ES-I3 (cell line): ENCODE measurements at regions not wholly inside any gene's neighbourhood (a gene's known extent, or its start where the extent isn't known, plus 50 kb on each side); places are given as distances from the start of the nearest gene placed in this dataset.

Experiments
- H3K36me3 ChIP-seq: 2 replicates; pipeline ENCODE4 v1.6.1; 2013; ENCODE audit warnings: mild to moderate bottlenecking, low read length, control low read depth, moderate library complexity; ENCODE audit not compliant: insufficient read depth
- H3K4me1 ChIP-seq: 2 replicates; pipeline ENCODE4 v1.6.1; 2013; ENCODE audit warnings: mild to moderate bottlenecking, control low read depth, low read length; ENCODE audit not compliant: insufficient read depth
- H3K9ac ChIP-seq: 2 replicates; pipeline ENCODE4 v1.6.1; 2013; ENCODE audit warnings: low read depth, mild to moderate bottlenecking, low read length, moderate library complexity
- H3K9me3 ChIP-seq: 2 replicates; pipeline ENCODE4 v1.6.1; 2013; ENCODE audit warnings: mild to moderate bottlenecking, low read length, moderate library complexity; ENCODE audit not compliant: control insufficient read depth, insufficient read depth

- Histone ChIP-seq H3K9me3 (no peaks in the 10 kb centered on the region), H3K4me1 (no peaks in the 10 kb centered on the region), H3K36me3 (no peaks in the 10 kb centered on the region)
Measured at GRCh38 chr13:33452873-33453517, 167.4 kb upstream of the STARD13 start.

GRCh38 chr13:33453936-33454335 is 168.4 kb upstream of the STARD13 start:
- no peak overlapping the region for H3K9ac ChIP-seq
- H3K36me3 ChIP-seq = no peaks in the 10 kb centered on the region
- H3K9me3 ChIP-seq = no peaks in the 10 kb centered on the region
- no peaks in the 10 kb centered on the region for H3K4me1 ChIP-seq

More at GRCh38 chr13:33452873-33453517, 167.4 kb upstream of the STARD13 start:
- no peak overlapping the region for H3K9ac ChIP-seq

- Histone ChIP-seq H3K9me3 (0 out of 2 replicates have a peak, but pooled peaks cover 3% of the 10 kb centered on the region), H3K36me3 (no peaks in the 10 kb centered on the region), H3K9ac (no peak overlapping the region), H3K4me1 (no peaks in the 10 kb centered on the region)
Measured at GRCh38 chr13:33454844-33455705, 169.5 kb upstream of the STARD13 start.

- H3K9ac ChIP-seq = no peak overlapping the region
- 0 out of 2 replicates have a peak, but pooled peaks cover 7% of the 10 kb centered on the region for H3K9me3 ChIP-seq
Measured at GRCh38 chr13:33459702-33460101, 174.1 kb upstream of the STARD13 start.

GRCh38 chr13:33462109-33462508 is 176.6 kb upstream of the STARD13 start:
- H3K4me1 ChIP-seq = no peaks in the 10 kb centered on the region
- no peaks in the 10 kb centered on the region for H3K36me3 ChIP-seq
- H3K9ac ChIP-seq = no peak overlapping the region

More at GRCh38 chr13:33459702-33460101, 174.1 kb upstream of the STARD13 start:
- Histone ChIP-seq H3K36me3 (no peaks in the 10 kb centered on the region), H3K4me1 (no peaks in the 10 kb centered on the region)

GRCh38 chr13:33464345-33464744 is 178.8 kb upstream of the STARD13 start:
- 0 out of 2 replicates have a peak, but pooled peaks cover 7% of the 10 kb centered on the region for H3K9me3 ChIP-seq
- no peaks in the 10 kb centered on the region for H3K36me3 ChIP-seq
- H3K4me1 ChIP-seq = no peaks in the 10 kb centered on the region

More at GRCh38 chr13:33462109-33462508, 176.6 kb upstream of the STARD13 start:
- H3K9me3 ChIP-seq = 0 out of 2 replicates have a peak, but pooled peaks cover 7% of the 10 kb centered on the region

GRCh38 chr13:33466262-33466661 is 180.7 kb upstream of the STARD13 start:
- Histone ChIP-seq H3K36me3 (no peaks in the 10 kb centered on the region), H3K4me1 (no peaks in the 10 kb centered on the region), H3K9ac (no peak overlapping the region), H3K9me3 (no peaks in the 10 kb centered on the region)

More at GRCh38 chr13:33464345-33464744, 178.8 kb upstream of the STARD13 start:
- H3K9ac ChIP-seq = no peak overlapping the region

GRCh38 chr13:33467556-33467955 is 182.0 kb upstream of the STARD13 start:
- H3K9me3 ChIP-seq = no peaks in the 10 kb centered on the region
- H3K9ac ChIP-seq = no peak overlapping the region
- no peaks in the 10 kb centered on the region for H3K4me1 ChIP-seq
- no peaks in the 10 kb centered on the region for H3K36me3 ChIP-seq

- Histone ChIP-seq H3K9ac (no peak overlapping the region), H3K36me3 (no peaks in the 10 kb centered on the region), H3K9me3 (no peaks in the 10 kb centered on the region), H3K4me1 (no peaks in the 10 kb centered on the region)
Measured at GRCh38 chr13:33471204-33471603, 185.6 kb upstream of the STARD13 start.

- no peak overlapping the region for H3K9ac ChIP-seq
Measured at GRCh38 chr13:33472446-33472845, 186.9 kb upstream of the STARD13 start.

GRCh38 chr13:33479105-33479504 is 193.6 kb upstream of the STARD13 start:
- H3K9me3 ChIP-seq = peaks cover 11% of the 10 kb centered on the region
- no peak overlapping the region for H3K9ac ChIP-seq
- no peaks in the 10 kb centered on the region for H3K36me3 ChIP-seq
- H3K4me1 ChIP-seq = no peaks in the 10 kb centered on the region

More at GRCh38 chr13:33472446-33472845, 186.9 kb upstream of the STARD13 start:
- Histone ChIP-seq H3K4me1 (no peaks in the 10 kb centered on the region), H3K36me3 (no peaks in the 10 kb centered on the region), H3K9me3 (0 out of 2 replicates have a peak, but pooled peaks cover 3% of the 10 kb centered on the region)

- Histone ChIP-seq H3K36me3 (no peaks in the 10 kb centered on the region), H3K9me3 (peaks cover 13% of the 10 kb centered on the region)
Measured at GRCh38 chr13:33480561-33480960, 195.0 kb upstream of the STARD13 start.

GRCh38 chr13:33483471-33483870 is 197.9 kb upstream of the STARD13 start:
- H3K36me3 ChIP-seq = no peaks in the 10 kb centered on the region
- H3K9ac ChIP-seq = no peak overlapping the region
- H3K4me1 ChIP-seq = no peaks in the 10 kb centered on the region
- H3K9me3 ChIP-seq = 0 out of 2 replicates have a peak, but pooled peaks cover 2% of the 10 kb centered on the region

More at GRCh38 chr13:33480561-33480960, 195.0 kb upstream of the STARD13 start:
- Histone ChIP-seq H3K9ac (no peak overlapping the region), H3K4me1 (no peaks in the 10 kb centered on the region)

GRCh38 chr13:33485247-33485646 is 199.7 kb upstream of the STARD13 start:
- H3K36me3 ChIP-seq = no peaks in the 10 kb centered on the region
- no peaks in the 10 kb centered on the region for H3K4me1 ChIP-seq
- 0 out of 2 replicates have a peak, but pooled peaks cover 2% of the 10 kb centered on the region for H3K9me3 ChIP-seq
- H3K9ac ChIP-seq = no peak overlapping the region
